ENCODE measurements at regions not wholly inside any gene's neighbourhood (a gene's known extent, or its start where the extent isn't known, plus 50 kb on each side); places are given as distances from the start of the nearest gene placed in this dataset.

- DNase-seq (ENCODE audit: extremely low spot score): no peak
- POLR2A ChIA-PET: interaction anchor here (0.6 kb wide), 1 partner anchor 36 kb away, joined by 4 read pairs; no protein-coding TSS in a partner anchor
- CTCF ChIA-PET: no interaction called here
- TF ChIP-seq HDGF (IDR thresholded peaks at IDR 0.05; ENCODE audit: borderline replicate concordance) (no peak), FOXA1 (IDR thresholded peaks at IDR 0.05) (no peak), BHLHE40 (IDR thresholded peaks at IDR 0.05; ENCODE audit: borderline replicate concordance) (no peak)
- TF ChIP-seq, protein P1, sequence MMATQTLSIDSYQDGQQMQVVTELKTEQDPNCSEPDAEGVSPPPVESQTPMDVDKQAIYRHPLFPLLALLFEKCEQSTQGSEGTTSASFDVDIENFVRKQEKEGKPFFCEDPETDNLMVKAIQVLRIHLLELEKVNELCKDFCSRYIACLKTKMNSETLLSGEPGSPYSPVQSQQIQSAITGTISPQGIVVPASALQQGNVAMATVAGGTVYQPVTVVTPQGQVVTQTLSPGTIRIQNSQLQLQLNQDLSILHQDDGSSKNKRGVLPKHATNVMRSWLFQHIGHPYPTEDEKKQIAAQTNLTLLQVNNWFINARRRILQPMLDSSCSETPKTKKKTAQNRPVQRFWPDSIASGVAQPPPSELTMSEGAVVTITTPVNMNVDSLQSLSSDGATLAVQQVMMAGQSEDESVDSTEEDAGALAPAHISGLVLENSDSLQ (IDR thresholded peaks at IDR 0.05): no peak
These were observed 513.7 kb downstream of the RPS24 start for GRCh38 chr10:78547397-78547796.

DNA sequence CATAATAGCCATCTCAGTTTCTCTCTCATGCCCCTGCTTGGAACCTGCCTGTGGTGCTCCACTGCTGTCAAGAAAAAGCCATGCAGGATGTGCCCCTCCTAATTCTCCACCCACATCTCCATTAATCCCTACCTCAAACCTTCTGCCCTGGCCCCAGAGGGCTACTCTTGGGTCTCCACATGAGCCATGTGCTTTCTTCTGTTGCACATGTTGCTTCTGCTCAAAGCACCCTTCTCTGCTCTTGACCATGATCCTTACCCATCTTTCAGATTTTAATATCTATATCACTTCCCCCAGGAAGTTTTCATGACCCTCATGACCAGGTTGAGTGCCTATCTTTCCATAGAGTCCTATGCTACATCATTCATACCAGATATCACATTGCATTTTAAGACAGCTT lies 514.2 kb downstream of the RPS24 start:
- no peak for DNase-seq (ENCODE audit: extremely low spot score)
- TF ChIP-seq BHLHE40 (IDR thresholded peaks at IDR 0.05; ENCODE audit: borderline replicate concordance) (no peak), SP1 (IDR thresholded peaks at IDR 0.05) (no peak), ZNF384 (IDR thresholded peaks at IDR 0.05) (no peak), FOXM1 (IDR thresholded peaks at IDR 0.05; ENCODE audit: borderline replicate concordance) (no peak), FOXK2 (IDR thresholded peaks at IDR 0.05) (no peak)
- POLR2A ChIA-PET: no interaction called here
- CTCF ChIA-PET: no interaction called here

DNA sequence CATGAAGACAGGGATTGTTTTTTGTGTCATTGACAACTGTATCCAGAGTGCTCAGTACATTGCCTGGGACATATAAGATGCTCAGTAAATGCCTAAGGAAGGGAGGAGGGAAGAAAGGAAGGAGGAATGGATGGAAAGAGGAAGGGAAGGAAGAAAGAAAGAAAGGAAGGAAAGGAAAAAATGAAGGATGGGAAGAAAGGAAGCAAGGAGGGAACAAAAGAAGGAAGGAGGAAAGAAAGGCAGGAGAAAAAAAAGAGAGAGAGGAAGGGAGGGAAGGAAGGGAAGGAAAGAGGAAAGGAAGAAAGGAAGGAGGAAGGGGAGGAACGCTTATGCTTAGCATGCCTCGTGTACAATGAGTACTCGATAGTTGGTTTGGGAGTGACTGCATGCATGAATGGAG lies 514.7 kb downstream of the RPS24 start:
- ChIA-PET CTCF (no interaction called here), POLR2A (no interaction called here)
- no peak for TF ChIP-seq NFRKB (IDR thresholded peaks at IDR 0.05)
- no peak for TF ChIP-seq ELF4 (IDR thresholded peaks at IDR 0.05)
- TF ChIP-seq, protein P1 (IDR thresholded peaks at IDR 0.05): no peak
- TF ChIP-seq ZNF384 (IDR thresholded peaks at IDR 0.05): no peak
- no peak for TF ChIP-seq BHLHE40 (IDR thresholded peaks at IDR 0.05; ENCODE audit: borderline replicate concordance)
- no peak for TF ChIP-seq FOXM1 (IDR thresholded peaks at IDR 0.05; ENCODE audit: borderline replicate concordance)
- no peak for TF ChIP-seq CTBP1 (IDR thresholded peaks at IDR 0.05; ENCODE audit: borderline replicate concordance)
- no peak for TF ChIP-seq FOXK2 (IDR thresholded peaks at IDR 0.05)
- TF ChIP-seq LEF1 (IDR thresholded peaks at IDR 0.05; ENCODE audit: borderline replicate concordance): no peak
- TF ChIP-seq FOXA1 (IDR thresholded peaks at IDR 0.05): no peak
- no peak for TF ChIP-seq SUZ12 (IDR thresholded peaks at IDR 0.05)
- TF ChIP-seq ARNT (IDR thresholded peaks at IDR 0.05): no peak
- no peak for TF ChIP-seq L3MBTL2 (conservative IDR thresholded peaks at IDR 0.05)
- no peak for TF ChIP-seq SP1 (IDR thresholded peaks at IDR 0.05)
- no peak for TF ChIP-seq HDGF (IDR thresholded peaks at IDR 0.05; ENCODE audit: borderline replicate concordance)
- no peak for TF ChIP-seq TARDBP (IDR thresholded peaks at IDR 0.05)
- no peak for DNase-seq (ENCODE audit: extremely low spot score)

DNA sequence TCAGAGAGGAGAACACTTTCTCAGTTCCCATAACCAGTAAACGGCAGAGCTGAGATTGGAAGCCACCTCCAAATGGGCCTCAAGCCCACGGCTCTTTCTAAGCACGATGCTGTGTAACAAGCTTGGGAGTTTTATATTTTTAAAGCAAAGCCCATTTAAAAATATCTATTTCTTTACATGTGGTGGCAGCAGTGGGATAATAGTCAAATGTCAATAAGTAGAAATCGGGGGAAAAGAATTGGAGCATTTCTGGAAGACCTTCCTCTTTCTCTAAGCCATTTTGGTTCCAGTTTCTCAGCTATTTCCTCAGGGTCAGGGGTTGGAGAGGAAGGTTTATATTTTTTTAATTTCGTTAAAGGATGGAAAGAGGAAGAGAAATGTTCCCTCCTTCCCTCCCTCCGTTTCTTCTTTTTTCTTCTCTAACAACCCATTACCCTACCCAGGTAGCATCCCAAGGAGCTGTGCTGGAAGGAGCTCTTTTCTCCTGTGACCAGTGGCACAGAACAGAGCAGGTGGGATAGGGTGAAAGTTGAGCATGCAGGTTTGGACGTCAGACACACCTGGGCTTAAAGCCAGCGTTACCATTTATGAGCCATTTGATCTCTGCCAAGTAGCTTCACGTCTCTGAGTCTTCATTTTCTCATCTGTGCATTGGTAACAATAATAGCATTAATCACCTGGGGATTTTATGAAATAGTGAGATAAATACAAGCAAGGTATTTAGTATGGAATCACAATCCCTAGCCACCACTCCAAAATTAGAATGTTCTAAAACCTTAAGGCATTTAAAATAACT lies 515.7 kb downstream of the RPS24 start:
- ChIA-PET POLR2A (no interaction called here), CTCF (no interaction called here)
- TF ChIP-seq TARDBP (IDR thresholded peaks at IDR 0.05): no peak
- no peak for TF ChIP-seq ARNT (IDR thresholded peaks at IDR 0.05)
- no peak for TF ChIP-seq FOXK2 (IDR thresholded peaks at IDR 0.05)
- no peak for TF ChIP-seq SUZ12 (IDR thresholded peaks at IDR 0.05)
- no peak for TF ChIP-seq L3MBTL2 (conservative IDR thresholded peaks at IDR 0.05)
- no peak for TF ChIP-seq HDGF (IDR thresholded peaks at IDR 0.05; ENCODE audit: borderline replicate concordance)
- TF ChIP-seq NFRKB (IDR thresholded peaks at IDR 0.05): no peak
- no peak for TF ChIP-seq FOXA1 (IDR thresholded peaks at IDR 0.05)
- TF ChIP-seq ZNF384 (IDR thresholded peaks at IDR 0.05): no peak
- no peak for TF ChIP-seq BHLHE40 (IDR thresholded peaks at IDR 0.05; ENCODE audit: borderline replicate concordance)
- TF ChIP-seq FOXM1 (IDR thresholded peaks at IDR 0.05; ENCODE audit: borderline replicate concordance): no peak
- no peak for TF ChIP-seq ELF4 (IDR thresholded peaks at IDR 0.05)
- TF ChIP-seq SP1 (IDR thresholded peaks at IDR 0.05): no peak
- no peak for DNase-seq (ENCODE audit: extremely low spot score)

- no peak for DNase-seq (ENCODE audit: extremely low spot score)
- CTCF ChIA-PET: no interaction called here
- TF ChIP-seq CTBP1 (IDR thresholded peaks at IDR 0.05; ENCODE audit: borderline replicate concordance): no peak
- no peak for TF ChIP-seq ELF4 (IDR thresholded peaks at IDR 0.05)
- no peak for TF ChIP-seq FOXK2 (IDR thresholded peaks at IDR 0.05)
- TF ChIP-seq SP1 (IDR thresholded peaks at IDR 0.05): no peak
- no peak for TF ChIP-seq TARDBP (IDR thresholded peaks at IDR 0.05)
- TF ChIP-seq BHLHE40 (IDR thresholded peaks at IDR 0.05; ENCODE audit: borderline replicate concordance): no peak
- TF ChIP-seq L3MBTL2 (conservative IDR thresholded peaks at IDR 0.05): no peak
- no peak for TF ChIP-seq SUZ12 (IDR thresholded peaks at IDR 0.05)
- TF ChIP-seq, protein P1 (IDR thresholded peaks at IDR 0.05): no peak
- POLR2A ChIA-PET: no interaction called here
These were observed 516.4 kb downstream of the RPS24 start for GRCh38 chr10:78550090-78550489.

GRCh38 chr10:78550716-78551115 lies 517.1 kb downstream of the RPS24 start:
- no peak for TF ChIP-seq BHLHE40 (IDR thresholded peaks at IDR 0.05; ENCODE audit: borderline replicate concordance)
- TF ChIP-seq FOXK2 (IDR thresholded peaks at IDR 0.05): no peak
- no peak for TF ChIP-seq CTBP1 (IDR thresholded peaks at IDR 0.05; ENCODE audit: borderline replicate concordance)
- TF ChIP-seq SUZ12 (IDR thresholded peaks at IDR 0.05): no peak
- TF ChIP-seq HDGF (IDR thresholded peaks at IDR 0.05; ENCODE audit: borderline replicate concordance): no peak
- no peak for TF ChIP-seq ARNT (IDR thresholded peaks at IDR 0.05)
- POLR2A ChIA-PET: no interaction called here
- CTCF ChIA-PET: no interaction called here
- no peak for DNase-seq (ENCODE audit: extremely low spot score)

Measured in HEK293T (cell line).